Parathyroid adenoma (tissue), 2 donors: ENCODE measurements at regions not wholly inside any gene's neighbourhood (a gene's known extent, or its start where the extent isn't known, plus 50 kb on each side); places are given as distances from the start of the nearest gene placed in this dataset.

Experiments
- H2AFZ ChIP-seq: fragments of 300-600 bp; sonication (generic); one replicate; pipeline ENCODE4 v1.7.0; 2017; ENCODE audit warnings: antibody characterized with exemption, mild to moderate bottlenecking
- H3K27ac ChIP-seq: fragments of 300-600 bp; sonication (generic); one replicate; pipeline ENCODE4 v1.7.0; 2017
- H3K27me3 ChIP-seq: fragments of 300-600 bp; sonication (generic); one replicate; pipeline ENCODE4 v1.7.0; 2017; ENCODE audit warnings: low read length; ENCODE audit not compliant: control insufficient read depth, insufficient read depth
- H3K36me3 ChIP-seq: fragments of 300-600 bp; sonication (generic); one replicate; pipeline ENCODE4 v1.7.0; 2017; ENCODE audit warnings: low read length; ENCODE audit not compliant: control insufficient read depth, insufficient read depth
- H3K4me1 ChIP-seq: fragments of 300-600 bp; sonication (generic); one replicate; pipeline ENCODE4 v1.7.0; 2017; ENCODE audit warnings: control low read depth
- H3K4me2 ChIP-seq: fragments of 300-600 bp; sonication (generic); one replicate; pipeline ENCODE4 v1.7.0; 2017; ENCODE audit warnings: low read length
- H3K4me3 ChIP-seq: fragments of 300-600 bp; sonication (generic); one replicate; pipeline ENCODE4 v1.7.0; 2017; ENCODE audit warnings: low read depth, low read length
- H3K79me2 ChIP-seq: fragments of 300-600 bp; sonication (generic); one replicate; pipeline ENCODE4 v1.7.0; 2017; ENCODE audit warnings: control low read depth
- H3K9ac ChIP-seq: fragments of 300-600 bp; sonication (generic); one replicate; pipeline ENCODE4 v1.7.0; 2017; ENCODE audit warnings: mild to moderate bottlenecking
- H3K9me3 ChIP-seq: fragments of 300-600 bp; sonication (generic); one replicate; pipeline ENCODE4 v1.7.0; 2017; ENCODE audit warnings: low read length; ENCODE audit not compliant: control insufficient read depth
- CTCF ChIP-seq: fragments of 300-600 bp; sonication (generic); IDR thresholded peaks from one replicate; pipeline ENCODE4 v1.7.0; 2017; ENCODE audit warnings: antibody characterized with exemption, mild to moderate bottlenecking
- donor health status: primary hyperparathyroidism.

- Histone ChIP-seq H3K4me3 (no peak overlapping the region), H3K79me2 (no peaks in the 10 kb centered on the region), H3K9ac (no peak overlapping the region), H3K36me3 (no peaks in the 10 kb centered on the region), H3K27ac (no peak overlapping the region), H3K4me2 (no peak overlapping the region), H3K9me3 (no peaks in the 10 kb centered on the region), H3K4me1 (no peaks in the 10 kb centered on the region), H2AFZ (no peak overlapping the region), H3K27me3 (no peaks in the 10 kb centered on the region)
- no peak for TF ChIP-seq CTCF
Measured at GRCh38 chr4:100067255-100067654, 117.2 kb upstream of the H2AZ1 start.

DNA sequence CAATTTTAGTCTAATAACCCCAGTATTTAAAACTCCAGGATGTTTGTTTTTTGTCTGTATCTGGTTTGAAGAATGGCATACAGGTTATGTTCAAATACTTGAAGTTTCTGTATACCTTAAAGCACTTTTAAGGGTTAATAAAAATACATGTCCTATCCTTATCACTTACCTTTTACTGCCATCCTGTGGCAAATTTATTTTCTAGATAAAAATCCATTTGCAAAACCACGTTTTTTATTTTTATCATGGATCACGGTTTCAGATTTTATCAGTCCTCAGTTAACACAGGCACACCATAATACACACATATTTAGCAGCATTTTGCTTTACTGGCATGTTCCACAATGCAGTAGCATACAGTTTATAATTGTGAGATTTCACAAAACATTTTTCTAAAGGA, 113.3 kb upstream of the H2AZ1 start:
- no peak overlapping the region for H3K4me3 ChIP-seq
- H3K4me1 ChIP-seq: no peaks in the 10 kb centered on the region
- H3K9ac ChIP-seq: no peak overlapping the region
- no peak overlapping the region for H3K27ac ChIP-seq
- TF ChIP-seq CTCF: no peak
- H3K9me3 ChIP-seq: no peaks in the 10 kb centered on the region
- no peak overlapping the region for H3K4me2 ChIP-seq
- H3K27me3 ChIP-seq: no peaks in the 10 kb centered on the region
- H2AFZ ChIP-seq: no peak overlapping the region
- H3K36me3 ChIP-seq: no peaks in the 10 kb centered on the region
- no peaks in the 10 kb centered on the region for H3K79me2 ChIP-seq

GRCh38 chr4:100062921-100063320, 112.8 kb upstream of the H2AZ1 start:
- H3K4me3 ChIP-seq: no peak overlapping the region
- H3K36me3 ChIP-seq: no peaks in the 10 kb centered on the region
- no peak overlapping the region for H3K27ac ChIP-seq
- no peaks in the 10 kb centered on the region for H3K4me1 ChIP-seq
- no peak overlapping the region for H3K4me2 ChIP-seq
- no peaks in the 10 kb centered on the region for H3K27me3 ChIP-seq
- no peak overlapping the region for H2AFZ ChIP-seq
- H3K9me3 ChIP-seq: no peaks in the 10 kb centered on the region
- H3K9ac ChIP-seq: no peak overlapping the region
- no peak for TF ChIP-seq CTCF
- no peaks in the 10 kb centered on the region for H3K79me2 ChIP-seq

DNA sequence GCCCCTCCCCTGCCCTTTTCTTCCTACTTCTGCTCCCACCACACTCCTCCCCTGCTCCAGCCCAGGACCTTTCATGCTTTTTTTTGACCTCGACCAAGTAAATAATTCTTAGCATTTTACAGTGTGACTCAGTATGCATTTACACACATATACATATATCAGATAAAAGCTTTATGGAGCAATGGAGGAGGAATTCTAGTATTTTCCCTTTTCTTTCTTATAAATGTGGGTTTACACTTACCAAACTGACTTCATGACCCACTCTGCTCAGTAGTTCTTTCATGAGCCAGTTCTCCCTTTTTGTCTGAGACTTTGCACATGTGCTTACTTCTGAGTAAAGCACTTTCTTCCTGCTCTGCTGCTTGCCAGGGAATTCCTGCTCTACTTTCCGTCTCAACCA, 111.8 kb upstream of the H2AZ1 start:
- H3K27me3 ChIP-seq: no peaks in the 10 kb centered on the region
- no peak overlapping the region for H3K9ac ChIP-seq
- no peak overlapping the region for H3K4me2 ChIP-seq
- no peak overlapping the region for H3K4me3 ChIP-seq
- H3K79me2 ChIP-seq: no peaks in the 10 kb centered on the region
- no peak overlapping the region for H3K27ac ChIP-seq
- no peak overlapping the region for H2AFZ ChIP-seq
- no peak for TF ChIP-seq CTCF
- no peaks in the 10 kb centered on the region for H3K36me3 ChIP-seq
- no peaks in the 10 kb centered on the region for H3K9me3 ChIP-seq
- H3K4me1 ChIP-seq: no peaks in the 10 kb centered on the region

- no peak for TF ChIP-seq CTCF
- H3K4me1 ChIP-seq: no peaks in the 10 kb centered on the region
- H3K9me3 ChIP-seq: no peaks in the 10 kb centered on the region
- H3K4me3 ChIP-seq: no peak overlapping the region
- no peak overlapping the region for H3K27ac ChIP-seq
- H3K27me3 ChIP-seq: no peaks in the 10 kb centered on the region
- no peak overlapping the region for H3K4me2 ChIP-seq
- H3K36me3 ChIP-seq: no peaks in the 10 kb centered on the region
- no peaks in the 10 kb centered on the region for H3K79me2 ChIP-seq
- no peak overlapping the region for H3K9ac ChIP-seq
- no peak overlapping the region for H2AFZ ChIP-seq
Measured at GRCh38 chr4:100060765-100061416, 110.8 kb upstream of the H2AZ1 start.
